ENCODE measurements at regions not wholly inside any gene's neighbourhood (a gene's known extent, or its start where the extent isn't known, plus 50 kb on each side); places are given as distances from the start of the nearest gene placed in this dataset.

DNA sequence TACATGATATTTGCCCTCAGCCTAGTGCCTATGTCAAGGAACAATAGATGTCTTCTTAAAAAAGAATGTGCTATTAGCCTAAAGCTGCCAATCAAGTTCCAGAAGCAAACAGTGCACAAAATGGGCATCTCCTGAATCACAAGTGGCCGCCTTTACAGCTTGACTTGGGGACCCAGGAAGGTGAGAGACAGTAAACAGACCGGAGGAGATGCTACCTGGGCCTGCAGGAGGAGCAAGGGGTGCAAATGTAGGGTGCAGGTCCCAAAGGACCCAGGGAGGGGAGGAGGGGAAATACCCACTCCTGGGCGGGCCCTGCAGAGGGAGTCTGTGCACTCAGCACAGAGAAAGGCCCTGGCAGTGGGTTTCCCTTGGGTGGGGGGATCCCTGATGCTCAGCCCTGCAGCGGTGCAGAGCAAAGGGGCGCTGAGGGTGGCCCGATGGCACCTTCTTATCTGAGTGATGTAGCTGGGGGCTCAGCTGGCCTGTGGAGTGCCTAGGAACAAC, 147.7 kb downstream of the WDR11 start:
- H3K4me3 ChIP-seq (ENCODE audit: low read length) = no peak overlapping the region
- H3K4me1 ChIP-seq (ENCODE audit: insufficient read depth, low read length) = no peaks in the 10 kb centered on the region
- no peaks in the 10 kb centered on the region for H3K36me3 ChIP-seq (ENCODE audit: insufficient read depth, low read length)
- H3K27ac ChIP-seq (ENCODE audit: low read depth, low read length) = no peak overlapping the region
- peaks cover 6% of the 10 kb centered on the region; the same call in 1 of the 2 replicates for H3K9me3 ChIP-seq (ENCODE audit: insufficient read depth, low read depth, low read length)
- WGBS = 98% methylated on average over 6 of the region's 6 CpGs
- H3K27me3 ChIP-seq (ENCODE audit: insufficient read depth, low read length) = no peaks in the 10 kb centered on the region
- H3K9ac ChIP-seq (ENCODE audit: low read depth, low read length) = no peak overlapping the region

GRCh38 chr10:120999868-121000267, 148.7 kb downstream of the WDR11 start:
- no peak overlapping the region for H3K27ac ChIP-seq (ENCODE audit: low read depth, low read length)
- 83% methylated on average over 6 of the region's 6 CpGs for WGBS

GRCh38 chr10:121002586-121003205, 151.5 kb downstream of the WDR11 start:
- H3K9ac ChIP-seq (ENCODE audit: low read depth, low read length) = no peak overlapping the region
- no peak overlapping the region for H3K4me3 ChIP-seq (ENCODE audit: low read length)
- peaks cover 26% of the 10 kb centered on the region for H3K9me3 ChIP-seq (ENCODE audit: insufficient read depth, low read depth, low read length)
- no peaks in the 10 kb centered on the region for H3K27me3 ChIP-seq (ENCODE audit: insufficient read depth, low read length)
- H3K4me1 ChIP-seq (ENCODE audit: insufficient read depth, low read length) = no peaks in the 10 kb centered on the region
- 87% methylated on average over 6 of the region's 6 CpGs for WGBS
- H3K36me3 ChIP-seq (ENCODE audit: insufficient read depth, low read length) = no peaks in the 10 kb centered on the region
- no peak overlapping the region for H3K27ac ChIP-seq (ENCODE audit: low read depth, low read length)

More at GRCh38 chr10:120999868-121000267, 148.7 kb downstream of the WDR11 start:
- H3K27me3 ChIP-seq (ENCODE audit: insufficient read depth, low read length) = no peaks in the 10 kb centered on the region
- peaks cover 4% of the 10 kb centered on the region; the same call in 1 of the 2 replicates for H3K9me3 ChIP-seq (ENCODE audit: insufficient read depth, low read depth, low read length)
- H3K36me3 ChIP-seq (ENCODE audit: insufficient read depth, low read length) = no peaks in the 10 kb centered on the region
- no peaks in the 10 kb centered on the region for H3K4me1 ChIP-seq (ENCODE audit: insufficient read depth, low read length)
- no peak overlapping the region for H3K4me3 ChIP-seq (ENCODE audit: low read length)
- H3K9ac ChIP-seq (ENCODE audit: low read depth, low read length) = no peak overlapping the region

- no peaks in the 10 kb centered on the region for H3K36me3 ChIP-seq (ENCODE audit: insufficient read depth, low read length)
- H3K27ac ChIP-seq (ENCODE audit: low read depth, low read length) = no peak overlapping the region
- H3K4me1 ChIP-seq (ENCODE audit: insufficient read depth, low read length) = no peaks in the 10 kb centered on the region
- H3K4me3 ChIP-seq (ENCODE audit: low read length) = no peak overlapping the region
- H3K27me3 ChIP-seq (ENCODE audit: insufficient read depth, low read length) = no peaks in the 10 kb centered on the region
- 75% methylated on average over 4 of the region's 5 CpGs for WGBS
- H3K9ac ChIP-seq (ENCODE audit: low read depth, low read length) = no peak overlapping the region
- H3K9me3 ChIP-seq (ENCODE audit: insufficient read depth, low read depth, low read length) = peaks cover 26% of the 10 kb centered on the region
These were observed 154.9 kb downstream of the WDR11 start for GRCh38 chr10:121005948-121006587.

DNA sequence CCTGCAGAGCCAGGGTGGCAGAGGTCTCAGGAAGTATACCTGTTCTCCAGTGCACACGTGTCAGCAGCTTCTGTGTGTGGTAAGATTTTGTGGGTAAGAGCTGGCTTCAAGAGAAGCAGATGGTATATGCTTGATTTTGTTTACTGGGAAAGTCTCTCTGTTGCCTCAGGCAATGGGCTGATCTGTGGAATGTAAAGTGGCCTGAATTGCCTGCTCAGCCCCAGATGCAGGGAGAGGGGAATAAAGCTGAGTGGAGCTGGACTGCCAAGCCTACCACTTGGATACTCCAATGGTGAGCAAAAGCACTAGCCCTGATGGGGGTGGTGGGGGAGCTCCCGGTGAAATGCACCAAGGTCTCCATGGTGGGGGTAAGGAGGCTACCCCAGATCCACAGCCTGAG, 156.1 kb downstream of the WDR11 start:
- H3K27me3 ChIP-seq (ENCODE audit: insufficient read depth, low read length) = no peaks in the 10 kb centered on the region
- no peak overlapping the region for H3K27ac ChIP-seq (ENCODE audit: low read depth, low read length)
- no peaks in the 10 kb centered on the region for H3K4me1 ChIP-seq (ENCODE audit: insufficient read depth, low read length)
- H3K36me3 ChIP-seq (ENCODE audit: insufficient read depth, low read length) = no peaks in the 10 kb centered on the region
- 85% methylated on average over 2 of the region's 2 CpGs for WGBS
- H3K9ac ChIP-seq (ENCODE audit: low read depth, low read length) = no peak overlapping the region
- H3K4me3 ChIP-seq (ENCODE audit: low read length) = no peak overlapping the region
- peaks cover 26% of the 10 kb centered on the region for H3K9me3 ChIP-seq (ENCODE audit: insufficient read depth, low read depth, low read length)

DNA sequence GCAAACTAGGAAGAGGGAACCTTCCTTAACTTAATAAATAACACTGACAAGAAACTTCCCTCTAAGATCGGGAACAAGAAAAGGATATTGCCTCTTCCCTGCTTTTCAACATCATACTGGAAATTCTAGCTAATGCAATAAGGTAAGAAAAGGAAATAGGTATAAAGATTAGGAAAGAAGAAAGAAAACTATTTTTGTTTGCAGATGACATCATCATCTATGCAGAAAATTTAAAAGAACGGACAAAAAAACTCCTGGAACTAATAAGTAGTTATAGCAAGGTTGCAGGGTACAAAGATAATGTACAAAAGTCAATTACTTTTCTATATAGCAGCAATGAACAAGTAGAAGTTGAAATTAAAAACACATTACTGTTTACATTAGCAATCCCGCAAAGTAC, 164.8 kb downstream of the WDR11 start:
- Histone ChIP-seq H3K27ac (ENCODE audit: low read depth, low read length) (no peak overlapping the region), H3K4me3 (ENCODE audit: low read length) (no peak overlapping the region), H3K9ac (ENCODE audit: low read depth, low read length) (no peak overlapping the region), H3K36me3 (ENCODE audit: insufficient read depth, low read length) (no peaks in the 10 kb centered on the region), H3K9me3 (ENCODE audit: insufficient read depth, low read depth, low read length) (peaks cover 20% of the 10 kb centered on the region; the same call in 1 of the 2 replicates), H3K4me1 (ENCODE audit: insufficient read depth, low read length) (no peaks in the 10 kb centered on the region), H3K27me3 (ENCODE audit: insufficient read depth, low read length) (no peaks in the 10 kb centered on the region)
- 100% methylated on average over 1 of the region's 3 CpGs for WGBS

GRCh38 chr10:121024905-121025584, 173.9 kb downstream of the WDR11 start:
- Histone ChIP-seq H3K4me3 (ENCODE audit: low read length) (no peak overlapping the region), H3K27ac (ENCODE audit: low read depth, low read length) (no peak overlapping the region), H3K36me3 (ENCODE audit: insufficient read depth, low read length) (no peaks in the 10 kb centered on the region), H3K9ac (ENCODE audit: low read depth, low read length) (no peak overlapping the region), H3K9me3 (ENCODE audit: insufficient read depth, low read depth, low read length) (no peaks in the 10 kb centered on the region), H3K4me1 (ENCODE audit: insufficient read depth, low read length) (no peaks in the 10 kb centered on the region), H3K27me3 (ENCODE audit: insufficient read depth, low read length) (no peaks in the 10 kb centered on the region)
- 78% methylated on average over 8 of the region's 8 CpGs for WGBS

DNA sequence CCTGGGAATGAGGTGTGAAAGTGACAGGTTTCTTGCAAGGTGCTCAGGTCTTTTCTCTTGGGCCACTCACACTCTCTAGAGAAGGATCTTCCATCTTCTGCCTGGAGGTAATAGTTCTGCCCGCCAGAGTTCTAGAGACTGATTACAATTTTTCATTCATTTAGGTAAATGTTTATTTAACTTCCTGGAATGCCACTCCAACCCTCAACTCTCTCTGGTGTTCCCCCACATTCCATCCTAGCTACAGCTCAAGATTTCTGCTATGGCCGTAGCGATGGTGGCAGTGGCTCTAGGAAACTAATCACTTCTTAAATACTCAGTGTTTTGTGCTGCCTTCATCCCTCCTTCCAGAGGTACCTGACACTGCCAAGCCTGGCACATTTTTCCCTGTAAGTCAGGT, 174.6 kb downstream of the WDR11 start:
- H3K9me3 ChIP-seq (ENCODE audit: insufficient read depth, low read depth, low read length) = no peaks in the 10 kb centered on the region
- no peaks in the 10 kb centered on the region for H3K4me1 ChIP-seq (ENCODE audit: insufficient read depth, low read length)
- H3K9ac ChIP-seq (ENCODE audit: low read depth, low read length) = no peak overlapping the region
- no peak overlapping the region for H3K27ac ChIP-seq (ENCODE audit: low read depth, low read length)
- H3K4me3 ChIP-seq (ENCODE audit: low read length) = no peak overlapping the region
- 98% methylated on average over 3 of the region's 3 CpGs for WGBS
- no peaks in the 10 kb centered on the region for H3K36me3 ChIP-seq (ENCODE audit: insufficient read depth, low read length)
- no peaks in the 10 kb centered on the region for H3K27me3 ChIP-seq (ENCODE audit: insufficient read depth, low read length)

GRCh38 chr10:121027371-121027770, 176.2 kb downstream of the WDR11 start:
- H3K4me1 ChIP-seq (ENCODE audit: insufficient read depth, low read length) = no peaks in the 10 kb centered on the region
- no peaks in the 10 kb centered on the region for H3K27me3 ChIP-seq (ENCODE audit: insufficient read depth, low read length)
- WGBS = 89% methylated on average over 4 of the region's 4 CpGs
- no peak overlapping the region for H3K9ac ChIP-seq (ENCODE audit: low read depth, low read length)
- no peak overlapping the region for H3K27ac ChIP-seq (ENCODE audit: low read depth, low read length)
- no peaks in the 10 kb centered on the region for H3K9me3 ChIP-seq (ENCODE audit: insufficient read depth, low read depth, low read length)
- no peaks in the 10 kb centered on the region for H3K36me3 ChIP-seq (ENCODE audit: insufficient read depth, low read length)
- H3K4me3 ChIP-seq (ENCODE audit: low read length) = no peak overlapping the region

DNA sequence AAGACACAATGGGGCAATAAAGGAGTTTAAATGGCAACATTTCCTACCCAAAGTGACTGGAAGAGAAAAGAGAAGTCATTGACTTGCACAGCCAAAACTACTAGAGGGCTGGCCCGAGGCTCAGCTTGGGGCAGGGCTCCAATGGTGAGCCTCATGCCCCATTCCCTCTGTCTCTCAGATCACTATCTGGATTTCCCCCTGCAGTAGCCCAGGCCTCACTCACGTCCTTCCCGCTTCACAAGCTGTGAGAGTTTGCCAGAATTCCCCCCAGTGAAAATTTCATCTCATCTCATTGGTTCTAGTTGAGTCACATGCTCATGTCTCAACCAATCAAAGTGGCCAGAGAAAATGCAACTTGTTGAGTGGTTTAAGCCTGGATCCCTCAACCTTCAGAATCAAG, 181.3 kb downstream of the WDR11 start:
- no peak overlapping the region for H3K27ac ChIP-seq (ENCODE audit: low read depth, low read length)
- H3K4me1 ChIP-seq (ENCODE audit: insufficient read depth, low read length) = peaks cover 7% of the 10 kb centered on the region
- H3K4me3 ChIP-seq (ENCODE audit: low read length) = no peak overlapping the region
- H3K36me3 ChIP-seq (ENCODE audit: insufficient read depth, low read length) = no peaks in the 10 kb centered on the region
- no peaks in the 10 kb centered on the region for H3K9me3 ChIP-seq (ENCODE audit: insufficient read depth, low read depth, low read length)
- no peak overlapping the region for H3K9ac ChIP-seq (ENCODE audit: low read depth, low read length)
- no peaks in the 10 kb centered on the region for H3K27me3 ChIP-seq (ENCODE audit: insufficient read depth, low read length)
- 85% methylated on average over 3 of the region's 3 CpGs for whole genome bisulfite sequencing

- no peak overlapping the region for H3K4me3 ChIP-seq (ENCODE audit: low read length)
- H3K9me3 ChIP-seq (ENCODE audit: insufficient read depth, low read depth, low read length) = no peaks in the 10 kb centered on the region
- H3K9ac ChIP-seq (ENCODE audit: low read depth, low read length) = no peak overlapping the region
- H3K27me3 ChIP-seq (ENCODE audit: insufficient read depth, low read length) = no peaks in the 10 kb centered on the region
- WGBS = 90% methylated on average over 3 of the region's 3 CpGs
- H3K4me1 ChIP-seq (ENCODE audit: insufficient read depth, low read length) = peaks cover 7% of the 10 kb centered on the region
- no peak overlapping the region for H3K27ac ChIP-seq (ENCODE audit: low read depth, low read length)
- H3K36me3 ChIP-seq (ENCODE audit: insufficient read depth, low read length) = no peaks in the 10 kb centered on the region
These were observed 182.2 kb downstream of the WDR11 start for GRCh38 chr10:121033366-121033765.
